Brain microvascular endothelial cell (primary cell): ENCODE measurements at regions not wholly inside any gene's neighbourhood (a gene's known extent, or its start where the extent isn't known, plus 50 kb on each side); places are given as distances from the start of the nearest gene placed in this dataset.

Source experiments
- DNase-seq: peaks from one replicate; pipeline ENCODE4 v3.0.0-alpha.2; 2020
- H3K27ac ChIP-seq: fragments of 250-450 bp; sonication (Bioruptor Pico); 2 replicates; pipeline ENCODE4 v1.5.1; 2020; ENCODE audit warnings: mild to moderate bottlenecking, moderate library complexity
- H3K27me3 ChIP-seq: fragments of 250-450 bp; sonication (Bioruptor Pico); replicated peaks from 2 replicates; pipeline ENCODE4 v1.5.1; 2020; ENCODE audit warnings: mild to moderate bottlenecking
- H3K36me3 ChIP-seq: fragments of 250-450 bp; sonication (Bioruptor Pico); replicated peaks from 2 replicates; pipeline ENCODE4 v1.5.1; 2020; ENCODE audit warnings: mild to moderate bottlenecking
- H3K4me3 ChIP-seq: 2 replicates; pipeline ENCODE4 v1.5.1; 2011; ENCODE audit warnings: low read depth, mild to moderate bottlenecking, control low read depth, low read length, moderate library complexity
- in situ Hi-C: cut with HindIII; loops from 2 replicates; pipeline ENCODE4 v1.10.0; 2017; ENCODE audit warnings: low sequenced_read_pairs, low pct_ligation_motif_present
- TF ChIP-seq, protein P1 (sequence below): IDR thresholded peaks from 2 replicates; pipeline ENCODE4 v1.5.1; 2011; ENCODE audit warnings: low read depth, mild to moderate bottlenecking, moderate library complexity, low read length, control low read depth, inconsistent platforms; ENCODE audit errors: missing control alignments

GRCh38 chr18:45456090-45457021 is 158.9 kb upstream of the SLC14A2 start:
- Histone ChIP-seq H3K27ac (no peak overlapping the region), H3K36me3 (no peaks in the 10 kb centered on the region), H3K27me3 (no peaks in the 10 kb centered on the region), H3K4me3 (no peak overlapping the region)
- in situ Hi-C loops = no loop called here
- TF ChIP-seq, protein P1, sequence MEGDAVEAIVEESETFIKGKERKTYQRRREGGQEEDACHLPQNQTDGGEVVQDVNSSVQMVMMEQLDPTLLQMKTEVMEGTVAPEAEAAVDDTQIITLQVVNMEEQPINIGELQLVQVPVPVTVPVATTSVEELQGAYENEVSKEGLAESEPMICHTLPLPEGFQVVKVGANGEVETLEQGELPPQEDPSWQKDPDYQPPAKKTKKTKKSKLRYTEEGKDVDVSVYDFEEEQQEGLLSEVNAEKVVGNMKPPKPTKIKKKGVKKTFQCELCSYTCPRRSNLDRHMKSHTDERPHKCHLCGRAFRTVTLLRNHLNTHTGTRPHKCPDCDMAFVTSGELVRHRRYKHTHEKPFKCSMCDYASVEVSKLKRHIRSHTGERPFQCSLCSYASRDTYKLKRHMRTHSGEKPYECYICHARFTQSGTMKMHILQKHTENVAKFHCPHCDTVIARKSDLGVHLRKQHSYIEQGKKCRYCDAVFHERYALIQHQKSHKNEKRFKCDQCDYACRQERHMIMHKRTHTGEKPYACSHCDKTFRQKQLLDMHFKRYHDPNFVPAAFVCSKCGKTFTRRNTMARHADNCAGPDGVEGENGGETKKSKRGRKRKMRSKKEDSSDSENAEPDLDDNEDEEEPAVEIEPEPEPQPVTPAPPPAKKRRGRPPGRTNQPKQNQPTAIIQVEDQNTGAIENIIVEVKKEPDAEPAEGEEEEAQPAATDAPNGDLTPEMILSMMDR = no peak
- DNase-seq = no peak

GRCh38 chr18:45458033-45458432 is 157.2 kb upstream of the SLC14A2 start:
- no peaks in the 10 kb centered on the region for H3K36me3 ChIP-seq
- no peaks in the 10 kb centered on the region for H3K27me3 ChIP-seq
- DNase-seq = no peak
- no peak overlapping the region for H3K4me3 ChIP-seq
- TF ChIP-seq, protein P1 = no peak
- no peak overlapping the region for H3K27ac ChIP-seq
- in situ Hi-C loops = no loop called here

GRCh38 chr18:45462179-45462578 is 153.1 kb upstream of the SLC14A2 start:
- TF ChIP-seq, protein P1 = no peak
- in situ Hi-C loops = no loop called here
- DNase-seq = no peak
- no peaks in the 10 kb centered on the region for H3K27me3 ChIP-seq
- H3K27ac ChIP-seq = no peak overlapping the region
- no peaks in the 10 kb centered on the region for H3K36me3 ChIP-seq
- no peak overlapping the region for H3K4me3 ChIP-seq

GRCh38 chr18:45463451-45463850 is 151.8 kb upstream of the SLC14A2 start:
- TF ChIP-seq, protein P1 = no peak
- no peak overlapping the region for H3K4me3 ChIP-seq
- no peak for DNase-seq
- no peaks in the 10 kb centered on the region for H3K36me3 ChIP-seq
- in situ Hi-C loops = no loop called here
- H3K27me3 ChIP-seq = no peaks in the 10 kb centered on the region
- H3K27ac ChIP-seq = no peak overlapping the region

DNA sequence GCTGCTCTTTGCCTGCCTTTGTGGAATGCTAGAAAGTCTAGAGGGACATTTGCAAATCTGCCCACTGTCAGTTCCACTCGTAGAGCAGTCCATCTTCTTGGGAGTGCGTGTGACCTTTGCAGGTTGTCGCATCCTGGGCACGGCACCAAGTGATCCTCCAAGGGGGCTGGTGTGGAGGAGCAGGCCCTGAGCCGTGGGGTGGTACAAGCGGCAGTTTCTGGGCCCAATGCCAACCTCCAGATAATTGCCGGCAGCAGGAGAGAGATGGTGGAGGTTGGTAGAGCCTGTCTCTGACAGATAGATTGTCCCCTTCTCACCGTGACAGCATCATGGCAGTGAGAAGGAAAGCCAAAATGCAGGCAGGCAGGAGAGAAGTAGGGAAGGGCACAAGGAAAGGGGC is 150.7 kb upstream of the SLC14A2 start:
- DNase-seq = no peak
- H3K4me3 ChIP-seq = no peak overlapping the region
- TF ChIP-seq, protein P1 = no peak
- in situ Hi-C loops = no loop called here
- no peaks in the 10 kb centered on the region for H3K27me3 ChIP-seq
- H3K27ac ChIP-seq = no peak overlapping the region
- H3K36me3 ChIP-seq = no peaks in the 10 kb centered on the region
